Cardiac septum (tissue), 1 donor: ENCODE measurements at regions not wholly inside any gene's neighbourhood (a gene's known extent, or its start where the extent isn't known, plus 50 kb on each side); places are given as distances from the start of the nearest gene placed in this dataset.

Experiments used
- DNase-seq: peaks from one replicate; pipeline ENCODE4 v3.0.0-alpha.2; 2020; ENCODE audit warnings: low spot score
- intact Hi-C: fragments of 100-400 bp; cut with DNase I; formaldehyde crosslinking; loops from one replicate; pipeline ENCODE4 v1.14.0; 2022
- donor health status: DM: no; HTN: no; CAD: no.

DNA sequence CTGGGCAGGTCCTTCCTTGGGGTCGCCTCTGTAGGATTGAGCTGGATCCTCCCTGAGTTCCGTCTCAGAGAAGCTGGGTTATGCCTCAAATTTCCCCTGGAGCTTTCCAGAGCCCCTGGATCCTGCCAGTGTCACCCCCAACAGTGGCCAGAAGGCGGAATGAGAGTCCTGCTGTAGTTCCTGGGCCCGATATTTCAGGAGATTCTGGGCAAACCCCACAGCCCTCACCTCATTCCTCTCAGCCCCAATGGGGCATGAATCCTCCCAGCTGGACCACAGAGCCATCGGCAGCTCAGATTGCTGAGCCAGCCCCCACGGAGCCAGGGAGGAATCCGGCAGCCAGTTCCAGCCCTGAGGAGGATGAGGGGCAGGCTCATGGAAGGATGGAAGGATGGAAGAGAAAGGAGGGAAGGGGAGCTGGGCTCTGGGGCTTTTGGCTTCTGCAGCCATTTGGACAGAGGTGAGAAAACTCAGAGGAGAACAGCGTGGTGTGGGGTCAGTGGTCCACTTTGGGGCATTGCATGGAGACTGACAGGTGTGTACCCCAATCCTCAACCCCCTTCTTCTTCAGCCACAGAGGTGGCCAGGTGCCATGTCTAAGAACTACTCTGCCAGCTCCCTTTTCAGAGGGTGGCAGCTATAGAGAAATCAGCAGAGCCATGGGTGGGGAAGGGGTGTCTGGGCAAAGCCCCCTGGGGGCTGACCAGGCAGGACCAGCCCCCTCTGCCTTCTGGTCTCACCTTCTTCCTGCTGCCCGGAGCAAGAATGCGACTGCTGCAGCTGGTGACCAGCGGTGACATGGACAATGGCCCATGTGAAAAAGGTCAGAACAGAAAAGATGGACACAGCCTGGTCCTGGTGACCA is 867.6 kb downstream of the TBC1D22A start:
- intact Hi-C loops = no loop called here
- no peak for DNase-seq

- peak; percentile 51 for DNase-seq
- intact Hi-C loops = no loop called here
Measured at GRCh38 chr22:47629273-47629711, 866.8 kb downstream of the TBC1D22A start.

GRCh38 chr22:47628477-47629272 is 866.2 kb downstream of the TBC1D22A start:
- peak; percentile 43 for DNase-seq
- intact Hi-C loops = no loop called here

GRCh38 chr22:47627556-47628253 is 865.3 kb downstream of the TBC1D22A start:
- intact Hi-C loops = no loop called here

GRCh38 chr22:47626428-47627390 is 864.3 kb downstream of the TBC1D22A start:
- DNase-seq = no peak
- intact Hi-C loops = no loop called here

More at GRCh38 chr22:47627556-47628253, 865.3 kb downstream of the TBC1D22A start:
- DNase-seq = peak; percentile 26

GRCh38 chr22:47625531-47626427 is 863.3 kb downstream of the TBC1D22A start:
- DNase-seq = peak; percentile 62
- intact Hi-C loops = no loop called here

DNA sequence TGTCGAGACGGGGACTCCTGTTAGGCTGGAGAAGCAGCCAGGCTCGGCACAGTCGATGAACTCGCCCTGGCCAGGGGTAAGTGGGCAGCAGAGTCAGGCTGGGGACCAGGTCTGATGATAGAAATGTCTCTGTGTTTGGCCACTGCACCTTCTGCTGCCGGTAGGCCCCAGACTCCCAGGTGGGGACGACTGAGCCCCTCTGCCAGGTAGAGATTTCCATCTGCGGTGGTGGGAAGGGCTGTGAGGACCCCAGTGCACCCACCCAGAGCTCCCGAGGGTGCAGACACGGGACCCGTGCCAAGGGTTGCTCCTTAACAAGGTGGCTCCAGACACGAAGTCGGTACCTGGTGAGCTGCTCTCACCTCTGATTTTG is 862.5 kb downstream of the TBC1D22A start:
- intact Hi-C loops = no loop called here

GRCh38 chr22:47624252-47625012 is 862.0 kb downstream of the TBC1D22A start:
- intact Hi-C loops = no loop called here
- DNase-seq = peak; percentile 44

More for the DNA sequence above, 862.5 kb downstream of the TBC1D22A start:
- DNase-seq = peak; percentile 68

- intact Hi-C loops = no loop called here
- DNase-seq = peak; percentile 41
Measured at GRCh38 chr22:47623763-47624148, 861.3 kb downstream of the TBC1D22A start.

- intact Hi-C loops = no loop called here
- peak; percentile 22 for DNase-seq
Measured at GRCh38 chr22:47623066-47623762, 860.8 kb downstream of the TBC1D22A start.

- DNase-seq = no peak
- intact Hi-C loops = no loop called here
Measured at GRCh38 chr22:47622541-47622940, 860.1 kb downstream of the TBC1D22A start.

DNA sequence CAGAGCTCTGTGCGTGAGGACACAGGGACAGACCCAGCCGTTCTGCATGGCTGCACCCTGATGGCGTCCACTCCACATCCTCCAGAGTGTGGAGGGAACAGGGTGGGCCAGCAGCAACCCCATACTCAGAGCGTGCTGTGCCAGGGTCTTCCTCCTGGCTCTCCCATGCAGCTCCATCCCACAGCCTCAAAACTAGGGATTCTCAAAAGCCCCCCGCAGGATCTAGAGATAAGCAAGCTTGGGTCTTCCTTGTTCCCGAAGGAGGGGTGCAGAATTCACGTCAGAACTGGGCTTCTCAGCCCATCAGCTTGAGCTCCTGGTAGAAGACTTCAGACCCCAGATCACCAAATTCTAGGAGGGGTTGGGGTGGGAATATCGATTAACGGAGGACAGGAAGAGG is 858.8 kb downstream of the TBC1D22A start:
- intact Hi-C loops = no loop called here

DNA sequence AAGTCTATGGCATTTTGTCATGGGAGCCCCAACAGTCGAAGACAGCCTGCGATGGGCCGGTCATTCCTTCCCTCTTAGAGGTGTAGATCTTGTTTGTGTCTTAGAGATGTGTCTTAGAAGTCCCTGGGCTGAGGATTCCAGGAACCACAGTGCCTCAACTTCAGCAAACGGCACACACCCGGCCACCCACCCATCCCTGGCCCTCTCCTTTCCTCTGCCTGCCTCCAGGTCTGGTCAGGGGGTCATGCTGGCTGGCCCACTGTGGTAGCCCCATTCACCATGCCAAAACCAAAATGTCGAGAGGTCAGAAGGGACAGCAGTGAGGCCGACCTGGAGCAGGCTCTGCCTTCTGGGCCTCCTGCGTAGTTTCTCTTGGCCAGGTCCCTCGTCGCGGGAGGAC is 857.9 kb downstream of the TBC1D22A start:
- DNase-seq = peak; percentile 59
- intact Hi-C loops = no loop called here

More for the DNA sequence above, 858.8 kb downstream of the TBC1D22A start:
- DNase-seq = peak; percentile 15

DNA sequence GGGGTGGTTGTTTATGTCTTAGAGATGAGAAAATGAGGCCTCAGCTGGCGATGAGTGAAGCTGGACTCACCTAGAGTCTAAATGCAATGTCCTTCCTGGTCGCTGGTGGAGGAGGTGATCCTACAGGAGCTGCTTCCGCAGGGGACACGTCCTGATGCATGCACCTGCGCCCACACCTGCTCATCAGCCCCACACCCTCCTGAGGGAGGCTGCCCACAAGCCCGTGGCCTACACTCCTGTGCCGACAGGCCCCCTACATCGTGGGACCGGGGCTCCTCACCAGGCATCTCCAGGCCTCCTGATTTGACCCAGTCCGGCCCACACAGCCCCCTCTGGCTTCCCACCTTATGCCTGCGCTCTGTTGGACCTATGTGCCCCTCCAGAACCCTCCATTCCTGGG is 857.2 kb downstream of the TBC1D22A start:
- intact Hi-C loops = no loop called here

GRCh38 chr22:47618180-47619010 is 855.9 kb downstream of the TBC1D22A start:
- peak; percentile 63 for DNase-seq
- intact Hi-C loops = no loop called here

More for the DNA sequence above, 857.2 kb downstream of the TBC1D22A start:
- DNase-seq = peak; percentile 60

GRCh38 chr22:47617186-47617585 is 854.7 kb downstream of the TBC1D22A start:
- DNase-seq = no peak
- intact Hi-C loops = no loop called here
